HCT116 (cell line): ENCODE measurements at regions not wholly inside any gene's neighbourhood (a gene's known extent, or its start where the extent isn't known, plus 50 kb on each side); places are given as distances from the start of the nearest gene placed in this dataset.

Experiments
- ATAC-seq: fragments of 200-7000 bp; cut with Tn5 transposase; 2 replicates; pipeline ENCODE4 v1.9.1; 2020; ENCODE audit warnings: mild to moderate bottlenecking, moderate library complexity
- BruUV-seq: library from RNA; stranded (reverse); fragments of 400-500 nt; replicated peaks from 2 replicates; lab custom pipeline; 2021; lab: Mats Ljungman, UMichigan
- CTCF ChIA-PET: fragments of 300-600 bp; sonication (Branson Sonifier 250); formaldehyde crosslinking; loops from one replicate; lab custom pipeline; 2021; ENCODE audit warnings: antibody characterized with exemption; lab: Charles Lee
- POLR2A ChIA-PET: fragments of 300-600, 350-600 bp; sonication (Branson Sonifier 250); formaldehyde crosslinking; loops from one replicate; lab custom pipeline; 2021; ENCODE audit warnings: antibody characterized with exemption; lab: Charles Lee
- RAD21 ChIA-PET, 2 experiments: fragments of 300-600 bp; sonication (Branson Sonifier 250); formaldehyde crosslinking; loops; one replicate each; lab custom pipeline; 2023; ENCODE audit warnings: low total read pairs in 2 of 2; ENCODE audit not compliant: uncharacterized antibody in 2 of 2, unreplicated experiment in 2 of 2, low non-redundant PET in 1 of 2; lab: Charles Lee
- DNase-seq: peaks from one replicate; pipeline ENCODE4 v3.0.0-alpha.2; 2010; ENCODE audit warnings: low read depth, low spot score
- H2AFZ ChIP-seq: fragments of 200-600 bp; shearing (Covaris generic), sonication (generic); 2 replicates; pipeline ENCODE4 v1.6.1; 2017; ENCODE audit warnings: low read depth, mixed run types, mixed read lengths, antibody characterized with exemption, low read length; ENCODE audit not compliant: poor library complexity, severe bottlenecking
- H3K27ac ChIP-seq: 2 replicates; pipeline ENCODE4 v1.5.1; 2012; ENCODE audit warnings: low read depth, low read length
- H3K27me3 ChIP-seq: fragments of 200-600 bp; sonication (generic); 2 replicates; pipeline ENCODE4 v1.6.1; 2016; ENCODE audit warnings: mixed run types, low read length, mixed read lengths; ENCODE audit not compliant: insufficient read depth
- H3K36me3 ChIP-seq, 2 experiments: fragments of 200-500 bp in 1 of 2; fragments of 200-600 bp in 1 of 2; sonication (Bioruptor generic) in 1 of 2; sonication (generic) in 1 of 2; 2 replicates each; pipeline versions ENCODE4 v1.5.1 to v1.6.1; 2014 to 2016; ENCODE audit warnings: low read length in 2 of 2, inconsistent platforms in 1 of 2, mixed read lengths in 1 of 2, mixed run types in 1 of 2; ENCODE audit not compliant: insufficient read depth in 2 of 2, control insufficient read depth in 1 of 2
- H3K4me1 ChIP-seq, 2 experiments: fragments of 200-600 bp in 1 of 2; sonication (generic) in 1 of 2; 2 replicates each; pipeline versions ENCODE4 v1.5.1 to v1.6.1; 2012 to 2017; ENCODE audit warnings: low read length in 2 of 2, inconsistent platforms in 1 of 2, mild to moderate bottlenecking in 1 of 2, mixed read lengths in 1 of 2, mixed run types in 1 of 2, moderate library complexity in 1 of 2; ENCODE audit not compliant: insufficient read depth in 2 of 2, control insufficient read depth in 1 of 2
- H3K4me2 ChIP-seq: fragments of 200-600 bp; sonication (generic); 2 replicates; pipeline ENCODE4 v1.6.1; 2017; ENCODE audit warnings: mixed run types, low read length, mixed read lengths
- H3K4me3 ChIP-seq, 2 experiments: fragments of 200-600 bp in 1 of 2; sonication (generic) in 1 of 2; replicated peaks in 1 of 2; 2 replicates each; pipeline ENCODE4 v1.5.1; 2011 to 2016; ENCODE audit warnings: low read length in 2 of 2, control low read depth in 1 of 2, low read depth in 1 of 2, mild to moderate bottlenecking in 1 of 2, mixed read lengths in 1 of 2, mixed run types in 1 of 2
- H3K79me2 ChIP-seq: fragments of 200-600 bp; sonication (generic); 2 replicates; pipeline ENCODE4 v1.6.1; 2017; ENCODE audit warnings: mild to moderate bottlenecking, mixed run types, low read length, moderate library complexity, mixed read lengths; ENCODE audit not compliant: insufficient read depth
- H3K9ac ChIP-seq: fragments of 200-600 bp; sonication (generic); 2 replicates; pipeline ENCODE4 v1.6.1; 2016; ENCODE audit warnings: low read length, mixed read lengths
- H3K9me2 ChIP-seq: fragments of 200-600 bp; sonication (generic), shearing (Covaris generic); 2 replicates; pipeline ENCODE4 v1.6.1; 2017; ENCODE audit warnings: mixed run types, mild to moderate bottlenecking, moderate library complexity; ENCODE audit not compliant: insufficient read depth
- H3K9me3 ChIP-seq, 2 experiments: fragments of 200-500 bp in 1 of 2; fragments of 200-600 bp in 1 of 2; sonication (Bioruptor generic) in 1 of 2; sonication (generic) in 1 of 2; 2 replicates each; pipeline ENCODE4 v1.6.1; 2014 to 2017; ENCODE audit warnings: low read length in 2 of 2, mixed read lengths in 2 of 2, inconsistent platforms in 1 of 2, low read depth in 1 of 2, mild to moderate bottlenecking in 1 of 2, mixed run types in 1 of 2, moderate library complexity in 1 of 2; ENCODE audit not compliant: control insufficient read depth in 1 of 2, insufficient read depth in 1 of 2
- H4K20me1 ChIP-seq: fragments of 200-600 bp; sonication (generic), shearing (Covaris generic); 2 replicates; pipeline ENCODE4 v1.6.1; 2017; ENCODE audit warnings: mixed run types, mild to moderate bottlenecking, moderate library complexity; ENCODE audit not compliant: insufficient read depth
- CEBPB ChIP-seq: IDR thresholded peaks from 2 replicates; pipeline ENCODE4 v1.6.1; 2012; ENCODE audit warnings: low read depth
- CTCF ChIP-seq, 3 experiments: fragments of 200-600 bp in 1 of 3; sonication (generic) in 1 of 3; IDR thresholded peaks in 2 of 3; conservative IDR thresholded peaks in 1 of 3; 2 replicates each; pipeline ENCODE4 v1.5.1; 2012 to 2017; ENCODE audit warnings: low read depth in 2 of 3, low read length in 2 of 3, antibody characterized with exemption in 1 of 3, borderline replicate concordance in 1 of 3, control low read depth in 1 of 3, mild to moderate bottlenecking in 1 of 3, mixed read lengths in 1 of 3, mixed run types in 1 of 3, moderate library complexity in 1 of 3; ENCODE audit not compliant: insufficient read depth in 1 of 3
- EGR1 ChIP-seq: IDR thresholded peaks from 2 replicates; pipeline ENCODE4 v1.6.1; 2012; ENCODE audit warnings: low read depth
- EZH2 ChIP-seq: fragments of 200-600 bp; sonication (generic); IDR thresholded peaks from 2 replicates; pipeline ENCODE4 v1.6.1; 2017; ENCODE audit warnings: antibody characterized with exemption, mixed run types
- POLR2AphosphoS5 ChIP-seq: IDR thresholded peaks from 2 replicates; pipeline ENCODE4 v1.6.1; 2011; ENCODE audit warnings: mild to moderate bottlenecking, low read depth, low read length, moderate library complexity
- SIN3A ChIP-seq: IDR thresholded peaks from 2 replicates; pipeline ENCODE4 v1.6.1; 2012; ENCODE audit warnings: low read depth
- SP1 ChIP-seq: IDR thresholded peaks from 2 replicates; pipeline ENCODE4 v1.6.1; 2012; ENCODE audit warnings: low read depth
- TCF7L2 ChIP-seq: IDR thresholded peaks from 2 replicates; pipeline ENCODE4 v1.7.0; 2011; ENCODE audit warnings: borderline replicate concordance, inconsistent platforms; ENCODE audit not compliant: insufficient read depth, insufficient read length; ENCODE audit errors: extremely low read depth
- ZBTB33 ChIP-seq: IDR thresholded peaks from 2 replicates; pipeline ENCODE4 v1.6.1; 2011; ENCODE audit warnings: mild to moderate bottlenecking, low read length, moderate library complexity; ENCODE audit not compliant: insufficient replicate concordance; ENCODE audit errors: extremely low read depth
- ZNF274 ChIP-seq: fragments of 200-500 bp; sonication (Bioruptor generic); IDR thresholded peaks from 2 replicates; pipeline ENCODE4 v1.6.1; 2014; ENCODE audit warnings: mild to moderate bottlenecking, low read depth, low read length, inconsistent platforms
- intact Hi-C: fragments of 100-400 bp; cut with micrococcal nuclease; formaldehyde crosslinking; loops from 2 replicates; pipeline ENCODE4 v1.10.0; 2022
- TF ChIP-seq, protein P1 (sequence below): IDR thresholded peaks from 2 replicates; pipeline ENCODE4 v1.6.1; 2012
- TF ChIP-seq, protein P2 (sequence below): IDR thresholded peaks from 2 replicates; pipeline ENCODE4 v1.6.1; 2012; ENCODE audit warnings: low read depth

- peaks cover 6 to 14% of the 10 kb centered on the region in 2 experiments; a peak in 3 of 4 replicates for H3K9me3 ChIP-seq
- no peaks in the 10 kb centered on the region for H3K9me2 ChIP-seq
- no peaks in the 10 kb centered on the region for H3K27me3 ChIP-seq
- DNase-seq (no peak), ATAC-seq (no peak)
- H2AFZ ChIP-seq = no peak overlapping the region
- intact Hi-C loops = no loop called here
- BruUV-seq = no TSS peak
- H3K4me2 ChIP-seq = no peak overlapping the region
- ChIA-PET CTCF (no interaction called here), POLR2A (no interaction called here), RAD21 (no interaction called here)
- H3K27ac ChIP-seq = no peak overlapping the region
- no peak overlapping the region for H3K4me3 ChIP-seq
- H4K20me1 ChIP-seq = no peaks in the 10 kb centered on the region
- H3K9ac ChIP-seq = no peak overlapping the region
- no peaks in the 10 kb centered on the region for H3K36me3 ChIP-seq
- no peak for TF ChIP-seq ZNF274
- TF ChIP-seq EGR1 = no peak
- TF ChIP-seq CTCF (IDR thresholded peaks at IDR 0.05 in 2 of 3, conservative IDR thresholded peaks at IDR 0.05 in 1 of 3; ENCODE audit: borderline replicate concordance in 1 of 3, insufficient read depth in 1 of 3, low read depth in 2 of 3, low read length in 2 of 3) = no peak
- no peak for TF ChIP-seq CEBPB
- no peak for TF ChIP-seq EZH2
- no peak for TF ChIP-seq SP1
- TF ChIP-seq, protein P1, sequence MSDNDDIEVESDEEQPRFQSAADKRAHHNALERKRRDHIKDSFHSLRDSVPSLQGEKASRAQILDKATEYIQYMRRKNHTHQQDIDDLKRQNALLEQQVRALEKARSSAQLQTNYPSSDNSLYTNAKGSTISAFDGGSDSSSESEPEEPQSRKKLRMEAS = no peak
- TF ChIP-seq, protein P2, sequence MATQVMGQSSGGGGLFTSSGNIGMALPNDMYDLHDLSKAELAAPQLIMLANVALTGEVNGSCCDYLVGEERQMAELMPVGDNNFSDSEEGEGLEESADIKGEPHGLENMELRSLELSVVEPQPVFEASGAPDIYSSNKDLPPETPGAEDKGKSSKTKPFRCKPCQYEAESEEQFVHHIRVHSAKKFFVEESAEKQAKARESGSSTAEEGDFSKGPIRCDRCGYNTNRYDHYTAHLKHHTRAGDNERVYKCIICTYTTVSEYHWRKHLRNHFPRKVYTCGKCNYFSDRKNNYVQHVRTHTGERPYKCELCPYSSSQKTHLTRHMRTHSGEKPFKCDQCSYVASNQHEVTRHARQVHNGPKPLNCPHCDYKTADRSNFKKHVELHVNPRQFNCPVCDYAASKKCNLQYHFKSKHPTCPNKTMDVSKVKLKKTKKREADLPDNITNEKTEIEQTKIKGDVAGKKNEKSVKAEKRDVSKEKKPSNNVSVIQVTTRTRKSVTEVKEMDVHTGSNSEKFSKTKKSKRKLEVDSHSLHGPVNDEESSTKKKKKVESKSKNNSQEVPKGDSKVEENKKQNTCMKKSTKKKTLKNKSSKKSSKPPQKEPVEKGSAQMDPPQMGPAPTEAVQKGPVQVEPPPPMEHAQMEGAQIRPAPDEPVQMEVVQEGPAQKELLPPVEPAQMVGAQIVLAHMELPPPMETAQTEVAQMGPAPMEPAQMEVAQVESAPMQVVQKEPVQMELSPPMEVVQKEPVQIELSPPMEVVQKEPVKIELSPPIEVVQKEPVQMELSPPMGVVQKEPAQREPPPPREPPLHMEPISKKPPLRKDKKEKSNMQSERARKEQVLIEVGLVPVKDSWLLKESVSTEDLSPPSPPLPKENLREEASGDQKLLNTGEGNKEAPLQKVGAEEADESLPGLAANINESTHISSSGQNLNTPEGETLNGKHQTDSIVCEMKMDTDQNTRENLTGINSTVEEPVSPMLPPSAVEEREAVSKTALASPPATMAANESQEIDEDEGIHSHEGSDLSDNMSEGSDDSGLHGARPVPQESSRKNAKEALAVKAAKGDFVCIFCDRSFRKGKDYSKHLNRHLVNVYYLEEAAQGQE = no peak
- TF ChIP-seq POLR2AphosphoS5 = no peak
- TF ChIP-seq TCF7L2 = no peak
- no peak for TF ChIP-seq SIN3A
- TF ChIP-seq ZBTB33 = no peak
- no peaks in the 10 kb centered on the region for H3K4me1 ChIP-seq
- no peaks in the 10 kb centered on the region for H3K79me2 ChIP-seq
Measured at GRCh38 chr9:12194731-12195130, 498.5 kb upstream of the TYRP1 start.
